ENCODE measurements at regions not wholly inside any gene's neighbourhood (a gene's known extent, or its start where the extent isn't known, plus 50 kb on each side); places are given as distances from the start of the nearest gene placed in this dataset.
"Not testable (repeated sequence)": the region's sequence is repeated elsewhere in the genome, so short reads cannot be mapped to it uniquely, and the experiment has no call there.

DNA sequence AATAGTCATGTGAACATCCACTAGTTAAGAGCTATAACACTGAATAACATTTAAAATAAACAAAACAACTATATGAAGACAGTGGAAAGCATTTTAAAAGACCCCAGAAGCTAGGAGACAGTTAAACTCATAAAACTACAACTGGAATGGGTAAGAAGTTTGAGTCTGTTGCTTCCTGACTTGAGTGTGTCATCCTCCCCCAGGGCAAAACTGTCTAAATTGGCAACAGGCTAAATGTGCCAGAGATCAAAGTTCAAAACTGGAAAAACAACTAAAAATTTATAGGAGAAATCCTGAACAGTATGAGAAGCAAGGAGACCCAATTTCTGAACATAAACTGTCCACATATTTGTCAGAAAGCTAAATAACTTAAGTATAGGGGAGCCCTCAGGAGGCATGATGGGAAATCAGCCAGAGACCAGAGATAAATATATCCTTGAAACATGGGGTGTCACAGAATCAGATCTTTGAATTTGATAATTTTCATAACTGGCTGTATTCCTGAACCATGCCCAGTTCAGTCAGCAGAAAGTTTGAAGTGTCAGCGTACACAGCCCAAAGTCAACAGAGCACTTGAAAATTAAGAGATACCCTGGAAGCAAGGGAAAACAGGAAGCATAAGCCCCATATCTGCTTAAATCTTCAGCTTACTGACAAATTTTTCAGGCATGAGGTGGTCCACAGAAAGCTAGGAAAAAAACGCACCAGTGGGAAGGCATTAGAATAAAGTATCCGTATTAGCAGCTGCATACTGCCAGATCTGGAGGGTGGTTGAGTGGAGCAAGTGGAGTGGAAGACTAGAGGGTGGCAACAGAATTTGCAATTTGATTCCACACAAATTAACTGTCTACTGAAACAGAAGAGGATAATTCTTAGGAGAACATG is 516.1 kb upstream of the MAN1A1 start:
- DNase-seq = no peak

DNA sequence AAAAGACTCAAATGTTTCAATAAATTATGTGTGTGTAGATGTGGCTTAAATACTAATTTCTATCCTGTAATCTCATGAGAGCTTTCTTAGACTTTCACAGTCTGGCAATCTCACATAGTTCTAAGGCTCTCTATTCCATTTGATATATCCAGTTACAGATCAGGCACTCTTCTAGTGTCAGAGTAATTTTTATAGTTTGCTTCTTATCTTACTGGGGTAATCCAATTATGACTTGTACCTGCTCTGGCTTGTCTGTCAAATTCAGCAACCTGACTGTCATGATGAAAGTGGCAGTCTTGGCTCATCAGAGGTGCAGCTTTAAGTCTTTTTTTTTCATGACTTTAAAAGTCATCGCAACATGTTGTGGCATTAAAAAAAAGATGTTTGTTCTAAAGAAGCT is 513.2 kb upstream of the MAN1A1 start:
- peak in 1 of 5 experiments; percentile 9 for DNase-seq

DNA sequence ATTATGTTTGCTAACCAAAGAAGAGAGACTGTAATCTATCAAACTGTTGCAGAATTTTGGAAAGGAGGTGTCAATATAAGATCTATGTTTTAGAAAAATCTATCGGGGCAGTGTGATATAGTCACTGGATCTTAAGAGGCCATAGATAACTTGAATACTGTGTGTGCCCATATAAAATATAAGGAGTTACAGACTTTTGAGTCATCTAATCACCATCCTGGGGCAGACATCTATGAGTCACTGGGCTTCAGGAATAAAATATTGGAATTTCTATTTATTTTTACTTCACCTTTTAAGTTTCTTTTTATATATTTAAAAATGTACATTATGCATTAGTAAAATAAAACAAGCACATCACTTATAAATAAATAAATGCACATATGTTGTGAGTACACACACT is 509.3 kb upstream of the MAN1A1 start:
- DNase-seq = no peak

DNA sequence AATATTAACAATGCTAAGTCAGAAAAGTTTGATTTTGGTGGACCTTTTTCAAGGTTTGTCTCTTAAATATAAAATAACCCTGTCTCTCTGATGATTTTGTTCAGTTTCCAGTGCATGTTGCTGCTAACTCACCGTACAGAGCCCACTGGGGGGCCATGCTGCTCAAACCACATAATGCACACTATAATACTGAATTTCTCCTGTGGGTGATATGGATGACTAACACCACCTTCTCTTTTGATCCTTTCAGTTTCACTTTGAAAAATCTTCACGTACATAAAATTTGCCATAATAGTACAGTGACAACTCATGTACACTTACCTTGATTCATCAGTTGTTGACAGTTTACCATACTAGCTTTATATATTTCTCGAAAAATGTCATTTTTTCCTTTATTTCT is 506.6 kb upstream of the MAN1A1 start:
- DNase-seq = peak in 1 of 5 experiments; percentile 70

DNA sequence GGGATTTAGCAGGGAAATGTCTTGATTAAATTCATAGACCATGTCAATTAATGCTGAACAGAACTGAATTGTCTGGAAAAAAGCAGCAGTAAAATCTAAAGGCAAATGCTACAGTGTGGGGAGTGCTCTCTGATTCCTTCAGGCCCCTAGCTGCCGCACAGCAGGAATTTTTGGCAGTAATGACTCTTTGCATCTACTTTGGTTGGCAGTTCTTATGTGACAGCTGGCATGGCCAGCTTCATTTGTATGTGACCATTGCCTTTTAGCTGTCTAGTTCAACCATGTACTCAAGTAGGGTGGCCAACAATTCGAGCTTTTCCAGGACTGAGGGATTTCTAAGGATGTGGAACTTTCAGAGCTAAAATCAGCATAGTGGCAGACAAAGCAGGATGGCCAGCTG is 499.1 kb upstream of the MAN1A1 start:
- no peak for DNase-seq

DNA sequence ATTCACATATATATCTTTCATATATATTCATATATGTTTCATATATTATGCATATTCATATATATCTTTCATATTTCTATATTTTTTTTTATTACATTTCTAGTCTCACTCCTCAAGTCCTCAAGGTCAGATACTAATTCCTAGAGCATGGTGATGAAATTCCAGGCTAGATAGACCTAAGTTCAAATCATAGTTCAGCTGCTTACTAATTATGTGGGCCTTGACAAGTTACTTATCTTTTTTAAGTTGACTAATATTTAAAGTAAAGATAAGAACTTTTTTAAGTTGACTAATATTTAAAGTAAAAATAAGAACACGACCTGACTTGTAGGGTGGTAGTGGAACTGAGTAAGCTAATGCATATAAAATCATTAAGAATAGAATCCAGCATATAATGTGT is 495.6 kb upstream of the MAN1A1 start:
- DNase-seq = no peak

DNA sequence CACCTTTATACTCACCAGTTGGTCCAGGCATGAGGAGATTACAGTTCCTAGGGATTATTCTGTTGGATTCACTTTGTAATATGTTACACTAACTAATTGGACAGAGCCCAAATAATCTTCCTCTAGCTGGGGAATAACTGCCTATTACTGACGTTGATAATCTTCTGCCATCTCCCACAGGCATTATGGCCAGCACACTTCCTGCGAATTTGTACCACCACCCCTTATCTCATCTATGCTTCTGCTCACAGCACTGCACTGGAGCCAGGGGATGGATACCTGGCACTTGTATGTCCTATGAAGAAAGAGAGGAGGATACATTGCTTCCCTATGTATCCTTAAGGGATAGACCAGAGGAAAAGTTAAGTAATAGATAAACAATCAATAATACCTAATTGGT is 494.8 kb upstream of the MAN1A1 start:
- no peak for DNase-seq

DNA sequence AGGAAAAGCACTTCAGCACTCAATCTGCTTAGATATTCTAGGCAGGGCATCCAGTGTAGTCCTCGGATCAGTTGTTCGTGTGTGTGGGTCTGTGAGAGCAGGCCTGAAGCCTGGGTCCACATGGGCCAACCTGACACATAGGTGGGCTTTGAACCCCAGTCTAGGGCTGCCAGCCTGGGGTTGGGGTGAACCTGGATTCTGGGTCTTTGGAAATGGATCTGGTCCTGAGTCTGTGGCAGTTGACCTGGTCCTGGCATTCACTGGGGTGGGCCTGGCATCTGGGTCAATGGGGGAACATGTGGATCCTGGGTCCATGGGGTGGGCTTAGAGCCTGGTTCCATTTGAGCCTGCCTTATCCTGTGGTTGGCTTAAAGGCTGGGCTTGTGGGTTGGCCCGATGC is 492.6 kb upstream of the MAN1A1 start:
- DNase-seq = no peak

DNA sequence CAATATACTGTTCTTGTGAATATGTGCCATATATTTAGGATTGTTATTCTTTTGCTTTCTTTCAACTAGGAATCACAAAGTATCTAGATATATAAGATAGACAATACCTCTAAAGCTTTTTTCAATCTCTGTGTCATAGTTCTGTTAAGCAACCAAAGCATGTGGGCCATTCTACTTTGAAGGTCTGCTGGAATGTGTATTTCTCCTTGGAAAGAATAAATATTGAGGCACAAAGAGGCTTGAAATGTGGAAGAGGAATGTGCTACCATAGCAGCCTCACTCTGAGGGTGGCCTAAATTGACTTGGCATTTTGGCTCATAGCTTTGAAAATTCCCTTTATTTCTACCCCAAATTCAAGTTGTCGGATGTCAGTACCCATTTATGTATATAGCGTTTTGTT is 488.5 kb upstream of the MAN1A1 start:
- DNase-seq = no peak

DNA sequence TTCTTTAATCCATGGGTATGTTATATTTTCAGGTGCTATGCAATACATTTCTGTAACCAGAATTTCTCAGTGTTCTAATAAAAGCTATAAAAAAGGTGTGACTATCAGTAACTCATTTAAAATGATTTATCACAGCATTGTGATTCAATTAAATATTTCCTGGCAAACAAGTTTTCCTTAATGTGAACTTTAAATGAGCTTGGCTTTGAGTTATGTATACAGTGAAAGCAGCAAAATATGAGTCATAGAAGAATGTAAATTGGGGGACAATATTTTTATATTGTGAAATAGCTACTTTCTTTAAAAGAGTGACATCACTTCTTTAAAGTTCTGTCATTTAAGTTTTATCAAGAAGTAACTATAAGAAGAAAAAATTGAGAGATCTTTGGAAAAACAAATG is 484.9 kb upstream of the MAN1A1 start:
- no peak for DNase-seq

DNA sequence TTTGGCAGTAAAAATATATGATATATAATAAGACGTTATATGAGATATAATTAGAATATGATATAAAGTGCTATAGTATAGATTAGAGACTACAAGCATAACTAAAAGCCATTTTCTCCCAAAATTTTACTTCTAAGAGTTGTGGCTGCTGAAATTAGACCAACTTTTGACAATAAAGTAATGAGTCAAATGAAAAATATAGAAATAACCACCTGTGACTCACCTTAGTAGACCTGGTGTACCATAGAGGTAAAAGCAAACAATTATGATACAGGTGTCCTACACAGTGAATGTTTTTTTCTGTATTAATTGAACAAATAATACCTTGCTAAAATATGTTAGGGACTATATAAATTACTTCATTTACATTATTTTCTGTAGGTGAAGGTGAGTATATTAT is 482.9 kb upstream of the MAN1A1 start:
- DNase-seq = no peak

DNA sequence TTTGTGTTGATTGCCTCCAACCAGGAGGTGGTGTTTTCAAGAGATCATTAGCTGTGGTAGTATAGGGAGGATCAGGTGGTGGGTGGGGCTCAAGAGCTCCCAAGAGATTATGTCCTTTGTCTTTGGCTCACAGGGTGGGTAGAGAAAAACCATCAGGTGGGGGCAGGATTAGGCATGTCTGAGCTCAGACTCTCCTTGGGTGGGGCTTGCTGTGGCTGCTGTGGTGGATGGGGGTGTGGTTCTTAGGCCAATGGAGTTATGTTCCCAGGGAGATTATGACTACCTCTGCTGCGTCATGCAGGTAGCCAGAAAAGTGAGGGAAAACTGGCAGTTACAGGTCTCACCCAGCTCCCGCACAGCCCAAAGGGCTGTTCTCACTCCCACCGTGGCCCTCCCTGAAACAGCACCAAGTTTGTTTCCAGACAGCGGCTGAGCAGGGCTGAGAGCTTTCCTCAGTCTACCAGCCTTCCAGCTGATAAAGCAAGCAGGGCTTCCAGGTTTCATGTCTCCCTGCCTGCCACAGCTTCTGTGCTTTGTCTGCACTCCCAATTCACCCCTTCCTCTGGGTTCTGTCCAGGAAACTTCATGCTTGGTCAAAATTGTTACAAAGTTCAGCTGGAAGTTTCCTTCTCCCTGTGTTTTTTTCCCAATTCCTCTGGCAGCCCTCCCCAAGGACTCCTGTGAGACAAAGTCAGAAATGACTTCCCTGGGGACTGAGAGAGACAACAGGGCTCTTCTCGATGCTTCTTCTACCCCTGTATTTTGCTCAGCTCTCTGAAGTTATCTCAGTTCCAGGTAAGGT is 481.1 kb upstream of the MAN1A1 start:
- no peak for DNase-seq

DNA sequence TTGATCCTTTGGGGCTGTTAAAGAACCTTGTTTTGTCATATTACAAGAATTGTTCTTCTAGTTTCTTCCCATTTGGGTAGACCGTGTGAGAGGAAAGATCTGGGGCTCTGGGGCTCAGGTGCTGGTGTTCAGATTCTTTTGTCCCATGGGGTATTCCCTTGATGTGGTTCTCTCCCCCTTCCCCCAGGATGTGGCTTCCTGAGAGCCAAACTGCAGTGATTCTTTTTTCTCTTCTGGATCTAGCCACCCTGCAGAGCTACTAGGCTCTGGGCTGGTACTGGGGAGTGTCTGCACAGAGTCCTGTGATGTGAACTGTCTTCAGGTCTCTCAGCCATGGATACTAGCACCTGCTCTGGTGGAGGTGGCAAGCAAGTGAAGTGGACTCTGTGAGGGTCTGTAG is 480.5 kb upstream of the MAN1A1 start:
- no peak for DNase-seq

DNA sequence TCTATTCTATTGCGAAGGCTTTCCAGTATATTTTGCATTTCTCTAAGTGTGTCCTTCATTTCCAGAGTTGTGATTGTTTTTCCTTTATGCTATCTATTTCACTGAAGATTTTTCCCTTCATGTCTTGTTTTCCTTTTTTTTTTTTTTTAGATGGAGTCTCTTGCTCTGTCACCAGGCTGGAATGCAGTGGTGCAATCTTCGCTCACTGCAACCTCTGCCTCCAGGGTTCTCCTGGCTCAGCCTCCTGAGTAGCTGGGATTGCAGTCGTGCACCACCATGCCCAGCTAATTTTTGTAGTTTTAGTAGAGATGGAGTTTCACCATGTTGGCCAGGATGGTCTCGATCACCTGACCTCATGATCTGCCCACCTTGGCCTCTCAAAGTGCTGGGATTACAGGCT is 479.9 kb upstream of the MAN1A1 start:
- DNase-seq = not testable (repeated sequence)

DNA sequence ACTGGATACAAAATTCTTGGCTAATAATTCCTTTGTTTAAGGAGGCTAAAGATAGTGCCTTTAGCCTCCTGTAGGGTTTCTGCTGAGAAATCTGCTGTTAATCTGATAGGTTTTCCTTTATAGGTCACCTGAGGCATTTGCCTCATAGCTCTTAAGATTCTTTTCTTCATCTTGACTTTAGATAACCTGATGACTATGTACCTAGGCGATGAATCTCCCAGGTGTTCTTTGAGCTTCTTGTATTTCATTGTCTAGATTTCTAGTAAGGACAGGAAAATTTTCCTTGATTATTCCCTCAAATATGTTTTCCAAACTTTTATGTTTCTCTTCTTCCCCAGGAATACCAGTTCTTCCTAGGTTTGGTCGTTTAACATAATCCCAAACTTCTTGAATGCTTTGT is 479.4 kb upstream of the MAN1A1 start:
- DNase-seq = no peak

DNA sequence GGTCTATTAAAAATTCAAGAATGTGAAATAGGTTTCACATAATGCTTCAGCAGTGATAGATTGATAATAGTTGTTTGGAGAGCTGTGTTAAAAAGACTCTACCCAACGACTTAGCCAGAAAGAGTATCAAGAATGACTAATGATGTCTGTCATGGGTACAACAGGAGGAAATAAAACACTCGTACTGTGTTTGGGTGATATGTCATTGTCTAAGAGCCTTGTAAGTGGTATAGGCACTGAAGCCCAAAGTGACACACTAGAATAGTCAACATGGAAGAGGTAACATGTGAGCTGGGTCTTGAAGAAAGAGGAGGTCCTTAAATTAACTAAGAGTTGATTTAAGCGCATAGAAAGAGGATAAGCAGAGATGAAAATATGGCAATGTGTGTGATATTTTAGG is 471.8 kb upstream of the MAN1A1 start:
- DNase-seq = no peak

DNA sequence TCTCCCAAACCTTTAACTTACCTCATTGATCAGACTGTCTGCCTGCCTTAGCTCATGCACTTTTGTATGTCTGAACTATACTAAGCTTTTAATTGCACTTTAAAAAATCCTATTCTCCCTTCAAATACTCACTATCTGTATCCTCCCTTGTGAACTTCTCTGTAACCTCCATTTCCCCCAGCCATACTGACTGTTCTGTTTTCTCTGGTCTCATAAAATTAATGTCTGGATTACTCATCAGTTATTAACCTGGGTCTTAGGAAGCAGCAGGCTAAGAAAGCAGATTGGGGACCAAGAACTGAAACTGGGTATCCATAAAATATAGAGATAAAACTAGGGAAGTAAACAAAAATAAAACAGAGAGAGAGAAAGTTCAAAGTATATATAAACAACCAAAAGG is 469.3 kb upstream of the MAN1A1 start:
- DNase-seq = no peak

DNA sequence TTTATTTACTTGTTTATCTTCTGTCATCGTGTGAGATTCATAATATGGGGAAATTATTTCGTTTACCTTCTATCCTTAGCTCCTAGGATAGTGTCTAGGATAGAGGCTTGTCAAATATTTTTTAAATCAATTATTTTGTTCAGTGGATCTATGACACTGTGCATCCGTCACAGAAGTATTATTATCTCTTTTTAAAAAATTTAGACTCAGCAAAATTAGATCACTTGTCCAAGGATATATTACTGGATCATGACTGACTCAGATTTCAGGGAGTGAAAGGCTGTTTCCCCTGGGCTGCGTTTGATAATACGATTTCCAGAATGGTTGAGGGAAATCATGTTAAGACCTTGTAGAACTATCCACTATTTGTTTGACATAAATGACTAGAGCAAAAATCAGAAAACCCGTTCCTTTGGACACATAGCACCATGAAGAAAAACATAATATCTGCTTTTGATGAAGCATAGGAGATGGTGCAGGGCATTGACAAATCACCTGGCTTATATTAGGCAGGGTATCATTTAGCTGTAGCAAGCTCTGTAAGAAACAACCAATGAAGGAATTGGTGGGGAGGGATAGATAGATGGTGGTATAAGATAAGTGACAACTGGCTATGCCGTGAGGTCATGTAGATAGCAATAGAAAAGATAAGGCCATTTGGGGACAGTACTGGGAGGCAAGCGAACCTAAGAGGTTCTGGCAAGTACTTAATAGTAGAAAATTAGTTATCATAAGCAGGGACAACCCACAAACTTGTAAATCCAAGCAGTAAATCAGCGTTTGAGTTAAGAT is 465.2 kb upstream of the MAN1A1 start:
- no peak for DNase-seq

DNA sequence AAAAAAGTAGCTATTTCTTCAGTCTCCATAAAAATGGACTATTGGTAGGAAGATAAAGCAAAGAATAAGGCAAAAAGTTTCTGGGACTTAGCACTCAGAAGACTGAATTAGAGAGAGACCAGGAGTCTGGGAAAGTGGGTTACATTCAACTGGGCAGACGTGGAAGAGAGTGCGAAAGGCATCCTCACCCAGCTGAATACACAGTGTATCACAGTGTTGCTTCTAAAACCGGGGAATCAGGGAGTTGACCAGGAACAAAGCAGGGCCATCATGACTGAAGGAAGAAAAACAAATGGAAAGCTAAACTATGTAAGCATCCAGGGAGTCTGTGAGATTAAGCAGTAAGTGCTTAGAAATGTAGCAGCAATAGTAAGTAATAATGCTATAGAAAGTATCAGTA is 452.9 kb upstream of the MAN1A1 start:
- no peak for DNase-seq

DNA sequence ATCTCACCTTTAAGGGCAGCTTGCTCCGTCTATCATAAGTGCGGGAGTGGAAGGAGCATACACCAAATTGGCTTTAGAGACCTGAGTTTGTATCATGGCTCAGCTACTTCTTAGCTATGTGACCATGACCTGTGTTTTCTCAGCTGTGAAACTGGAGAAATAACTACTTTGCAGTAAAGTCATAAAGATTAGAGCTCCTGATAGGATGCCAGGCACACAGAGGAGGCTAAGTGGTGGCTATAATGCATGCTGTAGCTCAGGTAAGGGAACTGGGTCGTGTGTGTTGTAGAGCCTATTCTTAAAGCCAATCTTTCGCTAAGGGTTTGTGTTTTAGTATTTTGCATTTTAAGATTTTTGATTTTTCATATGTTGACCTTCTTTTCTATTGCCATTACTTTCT is 451.5 kb upstream of the MAN1A1 start:
- DNase-seq = no peak

DNA sequence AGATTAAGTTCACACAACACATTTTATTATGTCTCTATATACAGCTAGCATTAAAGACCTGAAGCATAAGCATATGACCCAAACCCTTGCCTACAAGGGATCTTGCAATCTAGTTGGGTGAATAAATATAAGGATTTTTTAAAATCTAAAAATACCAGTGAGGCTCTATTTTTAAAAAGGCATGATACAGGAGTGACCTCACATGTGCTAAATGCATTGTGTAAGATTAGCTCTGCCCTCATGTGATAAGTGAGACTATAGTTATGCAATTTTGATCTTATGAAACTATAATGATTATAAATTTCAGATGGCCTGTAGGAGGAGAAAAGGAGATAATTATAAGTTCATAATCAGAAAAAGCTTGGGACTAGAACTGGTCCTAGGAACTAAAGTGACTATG is 451.0 kb upstream of the MAN1A1 start:
- DNase-seq = no peak

DNA sequence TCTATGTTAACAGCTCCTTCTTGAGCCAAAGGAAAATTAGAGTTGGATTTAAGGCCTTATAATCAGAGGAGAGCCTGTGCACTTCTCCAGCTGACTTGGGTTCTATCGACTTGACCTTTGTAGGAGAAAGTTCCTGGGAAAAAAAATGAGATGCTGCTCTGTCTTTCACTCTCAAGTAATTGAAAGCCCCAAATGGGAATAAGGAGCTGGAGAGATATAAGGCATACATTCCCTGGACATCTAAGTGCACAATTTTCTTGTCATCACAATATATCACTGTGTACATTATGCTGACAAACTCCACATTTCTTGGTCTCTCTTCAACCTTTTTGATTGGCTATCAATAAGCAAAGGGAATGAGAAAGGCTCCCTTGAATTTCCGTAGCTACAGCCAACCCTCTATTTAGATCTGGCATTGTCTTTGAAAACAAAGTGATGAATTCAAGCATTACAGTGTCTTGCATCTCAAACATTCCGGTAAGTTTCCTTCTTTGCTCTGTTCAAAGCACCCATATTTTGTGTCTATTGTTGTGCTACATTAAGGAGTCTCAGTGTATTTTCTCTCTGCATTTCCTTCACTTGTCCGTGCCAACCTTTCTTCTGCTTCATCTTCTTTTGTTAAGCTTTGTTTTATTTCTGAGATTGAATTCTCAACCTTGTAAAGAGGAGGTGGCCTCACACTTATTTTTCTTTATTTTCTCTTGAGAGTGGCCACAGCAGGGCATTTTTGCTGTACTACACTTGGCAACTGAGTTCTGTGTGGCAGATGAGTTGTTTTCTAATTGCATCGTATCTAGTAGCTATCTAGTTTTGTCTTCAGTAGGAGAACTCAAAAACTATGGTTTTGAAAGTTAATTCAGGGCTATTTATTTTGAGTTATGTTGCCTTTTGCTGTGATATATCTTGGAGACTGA is 450.3 kb upstream of the MAN1A1 start:
- no peak for DNase-seq

All from T-helper 2 cell (primary cell).